ENCODE measurements at regions not wholly inside any gene's neighbourhood (a gene's known extent, or its start where the extent isn't known, plus 50 kb on each side); places are given as distances from the start of the nearest gene placed in this dataset.
A peak's percentile ranks its signal among the peaks of the same experiment; 100 is the strongest.
"Not testable (repeated sequence)": the region's sequence is repeated elsewhere in the genome, so short reads cannot be mapped to it uniquely, and the experiment has no call there.

GRCh38 chr20:29031262-29031982 is 2226.0 kb upstream of the DEFB115 start:
- peaks cover 20% of the 10 kb centered on the region for H3K9me3 Mint-ChIP-seq (ENCODE audit: low read depth)

DNA sequence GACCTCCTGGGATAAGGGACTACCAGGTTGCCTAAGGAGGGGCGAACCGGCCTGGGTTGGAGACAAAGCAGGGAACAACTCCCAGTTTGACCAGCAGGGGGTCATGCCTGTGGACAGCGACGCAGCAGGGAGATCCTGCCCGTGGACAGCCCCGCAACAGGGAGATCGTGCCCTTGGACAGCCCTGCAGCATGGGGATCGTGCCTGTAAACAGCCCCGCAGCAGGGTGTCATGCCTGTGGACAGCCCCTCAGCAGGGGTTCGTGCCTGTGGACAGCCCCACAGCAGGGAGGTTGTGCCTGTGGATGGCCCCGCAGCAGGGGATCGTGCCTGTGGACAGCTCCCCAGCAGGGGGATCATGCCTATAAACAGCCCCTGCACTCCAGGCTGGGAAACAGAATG is 2213.2 kb upstream of the DEFB115 start:
- H3K27me3 Mint-ChIP-seq; H3K27ac Mint-ChIP-seq; H3K4me3 Mint-ChIP-seq; H3K4me1 Mint-ChIP-seq (ENCODE audit: low read depth); H3K36me3 Mint-ChIP-seq: not testable (repeated sequence)
- peaks cover 14% of the 10 kb centered on the region for H3K9me3 Mint-ChIP-seq (ENCODE audit: low read depth)

More at GRCh38 chr20:29031262-29031982, 2226.0 kb upstream of the DEFB115 start:
- H3K36me3 Mint-ChIP-seq; H3K27me3 Mint-ChIP-seq; H3K4me1 Mint-ChIP-seq (ENCODE audit: low read depth); H3K4me3 Mint-ChIP-seq; H3K27ac Mint-ChIP-seq: not testable (repeated sequence)

- not testable (repeated sequence) for H3K4me3 Mint-ChIP-seq; H3K27ac Mint-ChIP-seq; H3K4me1 Mint-ChIP-seq (ENCODE audit: low read depth); H3K27me3 Mint-ChIP-seq; H3K36me3 Mint-ChIP-seq
- H3K9me3 Mint-ChIP-seq (ENCODE audit: low read depth) = peaks cover 14% of the 10 kb centered on the region
These were observed 2207.4 kb upstream of the DEFB115 start for GRCh38 chr20:29050008-29050606.

DNA sequence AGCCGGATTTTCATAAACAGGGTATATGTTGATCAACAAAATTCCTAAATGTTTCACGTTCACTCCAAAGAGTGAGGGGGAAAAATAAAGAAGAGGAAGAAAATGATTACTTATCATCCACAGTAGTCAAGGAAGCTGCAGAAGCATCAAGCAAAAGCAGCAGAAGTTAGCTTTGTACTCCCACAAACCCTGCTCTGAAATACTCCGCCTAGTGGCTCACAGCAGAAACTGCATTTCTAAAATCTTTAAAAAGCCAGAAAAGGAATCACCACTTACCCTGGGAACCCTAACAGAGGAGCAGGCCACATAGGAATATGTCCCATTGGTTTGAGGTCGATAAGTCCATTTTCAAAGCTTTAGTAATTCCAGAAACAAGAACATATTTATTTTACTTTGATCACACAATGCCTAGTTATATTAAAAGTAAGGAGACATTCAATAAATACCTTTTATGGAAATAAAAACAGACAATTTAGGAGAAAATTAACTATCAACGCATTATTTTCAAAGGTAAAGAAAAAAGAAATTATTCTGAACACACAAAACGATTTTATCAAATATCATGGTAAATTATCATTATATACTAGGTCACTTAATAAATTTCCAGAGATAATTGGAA is 2199.5 kb upstream of the DEFB115 start:
- not testable (repeated sequence) for H3K27ac Mint-ChIP-seq; H3K4me3 Mint-ChIP-seq; H3K4me1 Mint-ChIP-seq (ENCODE audit: low read depth); H3K27me3 Mint-ChIP-seq; H3K36me3 Mint-ChIP-seq
- H3K9me3 Mint-ChIP-seq (ENCODE audit: low read depth) = peaks cover 18% of the 10 kb centered on the region

- H3K27me3 Mint-ChIP-seq; H3K4me1 Mint-ChIP-seq (ENCODE audit: low read depth); H3K27ac Mint-ChIP-seq; H3K36me3 Mint-ChIP-seq; H3K4me3 Mint-ChIP-seq: not testable (repeated sequence)
- H3K9me3 Mint-ChIP-seq (ENCODE audit: low read depth) = peaks cover 28% of the 10 kb centered on the region
These were observed 2195.0 kb upstream of the DEFB115 start for GRCh38 chr20:29062451-29062850.

DNA sequence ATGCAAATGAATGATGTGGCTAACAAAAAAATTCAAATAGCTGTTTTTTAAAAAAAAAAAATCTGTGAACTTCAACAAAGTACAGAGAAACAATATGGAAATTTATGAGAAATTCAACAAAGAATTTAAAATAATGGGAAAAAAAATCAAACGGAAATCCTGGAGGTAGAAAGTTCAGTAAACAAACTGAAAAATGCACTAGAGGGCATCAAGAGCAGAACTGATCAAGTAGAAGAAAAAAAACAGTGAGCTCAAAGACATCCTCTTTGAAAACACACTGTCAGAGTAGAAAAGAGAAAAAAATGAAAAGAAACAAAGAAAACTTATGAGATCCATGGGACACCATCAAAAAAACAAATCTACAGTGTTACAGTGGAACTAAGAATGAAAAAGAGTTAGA is 2191.1 kb upstream of the DEFB115 start:
- H3K27ac Mint-ChIP-seq; H3K36me3 Mint-ChIP-seq; H3K27me3 Mint-ChIP-seq; H3K4me3 Mint-ChIP-seq; H3K4me1 Mint-ChIP-seq (ENCODE audit: low read depth): not testable (repeated sequence)
- H3K9me3 Mint-ChIP-seq (ENCODE audit: low read depth) = peaks cover 25% of the 10 kb centered on the region

- not testable (repeated sequence) for H3K27ac Mint-ChIP-seq; H3K4me3 Mint-ChIP-seq; H3K27me3 Mint-ChIP-seq; H3K4me1 Mint-ChIP-seq (ENCODE audit: low read depth); H3K36me3 Mint-ChIP-seq
- peaks cover 25% of the 10 kb centered on the region for H3K9me3 Mint-ChIP-seq (ENCODE audit: low read depth)
These were observed 2183.8 kb upstream of the DEFB115 start for GRCh38 chr20:29073640-29074039.

- peaks cover 30% of the 10 kb centered on the region for H3K9me3 Mint-ChIP-seq (ENCODE audit: low read depth)
- H3K27me3 Mint-ChIP-seq = no peaks in the 10 kb centered on the region
- no peaks in the 10 kb centered on the region for H3K36me3 Mint-ChIP-seq
- H3K4me3 Mint-ChIP-seq = peak overlapping the region; percentile 67
- no peak overlapping the region for H3K27ac Mint-ChIP-seq
- no peaks in the 10 kb centered on the region for H3K4me1 Mint-ChIP-seq (ENCODE audit: low read depth)
These were observed 2177.4 kb upstream of the DEFB115 start for GRCh38 chr20:29079769-29080690.

DNA sequence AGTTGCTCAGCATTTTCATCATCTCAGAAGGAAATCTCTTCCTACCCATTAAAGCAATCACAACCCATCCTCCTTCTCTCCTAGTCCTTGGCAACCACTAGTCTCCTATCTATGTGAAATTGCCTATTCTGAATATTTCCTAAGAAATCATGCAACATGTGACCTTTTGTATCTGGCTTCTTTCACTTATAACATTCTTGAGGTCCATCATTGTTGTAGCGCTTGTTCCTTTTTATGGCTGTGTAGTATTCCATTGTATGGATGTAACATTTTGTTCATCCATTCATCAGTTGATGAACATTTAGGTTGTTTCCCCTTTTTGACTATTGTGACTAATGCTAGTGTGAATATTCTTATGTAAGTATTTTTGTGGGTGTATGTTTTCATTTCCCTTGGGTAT is 2175.8 kb upstream of the DEFB115 start:
- H3K27ac Mint-ChIP-seq; H3K27me3 Mint-ChIP-seq; H3K4me1 Mint-ChIP-seq (ENCODE audit: low read depth); H3K36me3 Mint-ChIP-seq: not testable (repeated sequence)
- Mint-ChIP-seq H3K4me3 (peak overlapping the region; percentile 8), H3K9me3 (ENCODE audit: low read depth) (peaks cover 29% of the 10 kb centered on the region)

DNA sequence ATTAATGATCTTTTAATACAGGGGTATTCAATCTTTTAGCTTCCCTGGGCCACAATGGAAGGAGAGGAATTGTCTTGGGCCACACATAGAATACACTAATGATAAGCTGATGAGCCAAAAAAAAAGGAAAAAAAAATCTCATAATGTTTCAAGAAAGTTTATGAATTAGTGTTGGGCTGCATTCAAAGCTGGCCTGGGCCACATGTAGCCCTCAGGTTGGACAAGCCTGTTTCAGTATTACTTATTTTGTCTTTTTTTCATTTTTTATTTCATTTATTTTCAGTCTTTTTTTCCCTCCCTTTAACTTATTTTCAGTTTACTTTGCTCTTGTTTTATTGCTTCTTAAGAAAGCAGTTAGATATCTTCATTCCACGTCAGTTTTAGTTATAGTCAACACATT is 2171.8 kb upstream of the DEFB115 start:
- no peak overlapping the region for H3K27ac Mint-ChIP-seq
- no peak overlapping the region for H3K4me3 Mint-ChIP-seq
- no peaks in the 10 kb centered on the region for H3K36me3 Mint-ChIP-seq
- no peaks in the 10 kb centered on the region for H3K4me1 Mint-ChIP-seq (ENCODE audit: low read depth)
- H3K27me3 Mint-ChIP-seq = no peaks in the 10 kb centered on the region
- peaks cover 16% of the 10 kb centered on the region for H3K9me3 Mint-ChIP-seq (ENCODE audit: low read depth)

DNA sequence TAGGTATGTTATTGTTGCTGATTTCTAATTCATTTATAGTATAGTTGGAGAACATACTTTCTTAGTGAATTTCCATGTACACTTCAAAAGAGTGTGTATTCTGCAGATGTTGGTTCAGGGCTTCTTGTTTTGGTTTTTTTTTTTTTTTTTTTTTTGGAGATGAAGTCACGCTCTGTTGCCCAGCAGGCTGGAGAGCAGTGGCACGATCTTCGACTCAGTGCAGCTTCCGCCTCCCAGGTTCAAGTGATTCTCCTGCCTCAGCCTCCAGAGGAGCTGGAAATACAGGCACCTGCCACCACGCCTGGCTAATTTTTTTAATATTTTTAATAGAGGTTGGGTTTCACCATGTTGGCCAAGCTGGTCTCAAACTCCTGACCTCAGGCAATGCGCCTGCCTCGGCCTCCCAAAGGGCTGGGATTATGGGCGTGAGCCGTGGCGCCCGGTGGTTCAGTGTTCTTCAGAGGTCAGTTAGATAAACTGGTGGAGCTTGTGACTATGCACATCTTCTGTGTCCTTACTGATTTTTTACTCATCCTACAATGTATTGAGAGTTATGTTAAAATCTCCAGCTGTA is 2171.2 kb upstream of the DEFB115 start:
- H3K9me3 Mint-ChIP-seq (ENCODE audit: low read depth) = peaks cover 16% of the 10 kb centered on the region
- not testable (repeated sequence) for H3K27ac Mint-ChIP-seq; H3K27me3 Mint-ChIP-seq; H3K4me3 Mint-ChIP-seq; H3K36me3 Mint-ChIP-seq; H3K4me1 Mint-ChIP-seq (ENCODE audit: low read depth)

- no peaks in the 10 kb centered on the region for H3K27me3 Mint-ChIP-seq
- no peak overlapping the region for H3K27ac Mint-ChIP-seq
- H3K4me1 Mint-ChIP-seq (ENCODE audit: low read depth) = no peaks in the 10 kb centered on the region
- H3K9me3 Mint-ChIP-seq (ENCODE audit: low read depth) = peaks cover 16% of the 10 kb centered on the region
- no peaks in the 10 kb centered on the region for H3K36me3 Mint-ChIP-seq
- H3K4me3 Mint-ChIP-seq = no peak overlapping the region
These were observed 2170.5 kb upstream of the DEFB115 start for GRCh38 chr20:29086938-29087337.

GRCh38 chr20:29087887-29088286 is 2169.6 kb upstream of the DEFB115 start:
- H3K27me3 Mint-ChIP-seq; H3K36me3 Mint-ChIP-seq; H3K4me1 Mint-ChIP-seq (ENCODE audit: low read depth); H3K27ac Mint-ChIP-seq; H3K4me3 Mint-ChIP-seq: not testable (repeated sequence)
- H3K9me3 Mint-ChIP-seq (ENCODE audit: low read depth) = peaks cover 16% of the 10 kb centered on the region

DNA sequence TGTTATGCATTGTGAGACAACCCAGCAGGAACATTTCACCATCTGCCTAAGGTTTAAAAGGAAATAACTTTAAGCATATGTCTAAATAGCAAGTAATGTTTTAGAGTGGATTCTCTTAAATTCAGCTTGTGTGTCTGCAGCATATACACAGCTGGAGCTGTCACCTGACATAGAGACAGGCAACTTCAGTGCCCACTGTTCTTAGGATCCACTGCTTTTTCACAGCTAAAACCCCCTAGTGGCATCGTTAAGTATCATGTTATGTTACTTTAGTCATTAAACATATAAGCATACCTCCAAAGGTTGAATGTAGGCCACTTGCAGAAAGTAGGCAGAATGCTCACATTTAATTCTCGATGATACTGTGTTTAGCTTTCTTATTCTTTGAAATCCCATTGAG is 2169.0 kb upstream of the DEFB115 start:
- H3K27me3 Mint-ChIP-seq; H3K27ac Mint-ChIP-seq; H3K4me1 Mint-ChIP-seq (ENCODE audit: low read depth); H3K36me3 Mint-ChIP-seq; H3K4me3 Mint-ChIP-seq: not testable (repeated sequence)
- peaks cover 16% of the 10 kb centered on the region for H3K9me3 Mint-ChIP-seq (ENCODE audit: low read depth)

- H3K4me1 Mint-ChIP-seq (ENCODE audit: low read depth); H3K36me3 Mint-ChIP-seq: not testable (repeated sequence)
- peaks cover 12% of the 10 kb centered on the region for H3K9me3 Mint-ChIP-seq (ENCODE audit: low read depth)
These were observed 2168.1 kb upstream of the DEFB115 start for GRCh38 chr20:29089409-29089808.

More at GRCh38 chr20:29089409-29089808, 2168.1 kb upstream of the DEFB115 start:
- not testable (repeated sequence) for H3K27ac Mint-ChIP-seq, H3K27me3 Mint-ChIP-seq, H3K4me3 Mint-ChIP-seq
